Loucy (cell line): ENCODE measurements at regions not wholly inside any gene's neighbourhood (a gene's known extent, or its start where the extent isn't known, plus 50 kb on each side); places are given as distances from the start of the nearest gene placed in this dataset.

ENCODE experiments used
- H2AFZ ChIP-seq: fragments of 200-600 bp; sonication (generic); 2 replicates; pipeline ENCODE4 v1.6.0; 2016; ENCODE audit warnings: antibody characterized with exemption, mild to moderate bottlenecking, low read length, moderate library complexity
- H3F3A ChIP-seq: fragments of 200-600 bp; 2 replicates; pipeline ENCODE4 v1.6.0; 2016; ENCODE audit warnings: antibody characterized with exemption, low read depth, mild to moderate bottlenecking
- H3K27me3 ChIP-seq: fragments of 200-600 bp; sonication (generic); 2 replicates; pipeline ENCODE4 v1.6.1; 2014; ENCODE audit warnings: low read length, mild to moderate bottlenecking; ENCODE audit not compliant: insufficient read depth, poor library complexity, severe bottlenecking
- H3K36me3 ChIP-seq: fragments of 200-600 bp; sonication (generic); 2 replicates; pipeline ENCODE4 v1.6.1; 2016; ENCODE audit warnings: low read length; ENCODE audit not compliant: insufficient read depth
- H3K4me1 ChIP-seq: fragments of 200-600 bp; sonication (generic); 2 replicates; pipeline ENCODE4 v1.5.1; 2014; ENCODE audit warnings: low read length, mild to moderate bottlenecking; ENCODE audit not compliant: insufficient read depth, poor library complexity, severe bottlenecking
- H3K4me2 ChIP-seq: fragments of 200-600 bp; sonication (generic); 2 replicates; pipeline ENCODE4 v1.6.0; 2014; ENCODE audit warnings: antibody characterized with exemption, low read length, low read depth, mild to moderate bottlenecking; ENCODE audit not compliant: poor library complexity, severe bottlenecking
- H3K4me3 ChIP-seq: fragments of 200-600 bp; sonication (generic); 2 replicates; pipeline ENCODE4 v1.5.1; 2014; ENCODE audit warnings: low read length, mild to moderate bottlenecking, mixed read lengths; ENCODE audit not compliant: poor library complexity, severe bottlenecking
- H3K79me2 ChIP-seq: fragments of 200-600 bp; sonication (generic); 2 replicates; pipeline ENCODE4 v1.6.1; 2014; ENCODE audit warnings: low read length; ENCODE audit not compliant: insufficient read depth
- H3K9ac ChIP-seq: fragments of 200-600 bp; sonication (generic); 2 replicates; pipeline ENCODE4 v1.6.0; 2014; ENCODE audit warnings: mild to moderate bottlenecking, low read depth, low read length, moderate library complexity; ENCODE audit not compliant: poor library complexity, severe bottlenecking
- H3K9me2 ChIP-seq: fragments of 200-600 bp; sonication (generic); replicated peaks from 2 replicates; pipeline ENCODE4 v1.6.1; 2016; ENCODE audit warnings: low read depth, low read length, mixed read lengths
- H3K9me3 ChIP-seq: fragments of 200-600 bp; sonication (generic); 2 replicates; pipeline ENCODE4 v1.6.1; 2014; ENCODE audit warnings: mild to moderate bottlenecking, antibody characterized with exemption, low read length, low read depth; ENCODE audit not compliant: insufficient read depth
- H4K20me1 ChIP-seq: fragments of 200-600 bp; sonication (generic); 2 replicates; pipeline ENCODE4 v1.6.0; 2014; ENCODE audit warnings: antibody characterized with exemption, low read length, mild to moderate bottlenecking; ENCODE audit not compliant: insufficient read depth, poor library complexity, severe bottlenecking
- EZH2phosphoT487 ChIP-seq: fragments of 200-600 bp; IDR thresholded peaks from 2 replicates; pipeline ENCODE4 v1.6.1; 2018; ENCODE audit warnings: antibody characterized with exemption, mild to moderate bottlenecking, moderate library complexity, borderline replicate concordance
- TF ChIP-seq, protein P1 (sequence below): fragments of 200-600 bp; sonication (generic); conservative IDR thresholded peaks from 2 replicates; pipeline ENCODE4 v1.5.1; 2014; ENCODE audit warnings: mild to moderate bottlenecking, antibody characterized with exemption, low read length

DNA sequence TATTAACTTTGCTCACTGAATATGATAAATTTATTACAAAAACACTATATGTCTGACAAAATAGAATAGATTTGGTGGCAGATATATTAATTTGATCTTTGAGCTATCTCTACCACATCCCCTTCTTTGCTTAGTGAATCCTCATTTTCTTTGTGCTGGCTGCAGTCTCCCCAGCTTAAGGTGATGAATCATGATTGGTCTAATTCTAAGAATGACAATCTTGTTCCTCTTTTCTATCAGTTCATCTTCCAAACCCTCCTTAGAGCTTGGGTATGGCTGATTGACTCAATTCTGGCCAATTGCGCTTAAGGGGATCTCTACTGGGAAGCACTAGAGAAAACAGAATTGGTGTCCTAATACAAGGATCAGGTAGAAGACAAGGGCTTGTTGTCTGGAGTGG is 309.6 kb upstream of the GOLIM4 start:
- TF ChIP-seq EZH2phosphoT487: no peak
- TF ChIP-seq, protein P1, sequence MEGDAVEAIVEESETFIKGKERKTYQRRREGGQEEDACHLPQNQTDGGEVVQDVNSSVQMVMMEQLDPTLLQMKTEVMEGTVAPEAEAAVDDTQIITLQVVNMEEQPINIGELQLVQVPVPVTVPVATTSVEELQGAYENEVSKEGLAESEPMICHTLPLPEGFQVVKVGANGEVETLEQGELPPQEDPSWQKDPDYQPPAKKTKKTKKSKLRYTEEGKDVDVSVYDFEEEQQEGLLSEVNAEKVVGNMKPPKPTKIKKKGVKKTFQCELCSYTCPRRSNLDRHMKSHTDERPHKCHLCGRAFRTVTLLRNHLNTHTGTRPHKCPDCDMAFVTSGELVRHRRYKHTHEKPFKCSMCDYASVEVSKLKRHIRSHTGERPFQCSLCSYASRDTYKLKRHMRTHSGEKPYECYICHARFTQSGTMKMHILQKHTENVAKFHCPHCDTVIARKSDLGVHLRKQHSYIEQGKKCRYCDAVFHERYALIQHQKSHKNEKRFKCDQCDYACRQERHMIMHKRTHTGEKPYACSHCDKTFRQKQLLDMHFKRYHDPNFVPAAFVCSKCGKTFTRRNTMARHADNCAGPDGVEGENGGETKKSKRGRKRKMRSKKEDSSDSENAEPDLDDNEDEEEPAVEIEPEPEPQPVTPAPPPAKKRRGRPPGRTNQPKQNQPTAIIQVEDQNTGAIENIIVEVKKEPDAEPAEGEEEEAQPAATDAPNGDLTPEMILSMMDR: no peak
- H3K79me2 ChIP-seq: no peaks in the 10 kb centered on the region
- H3K4me1 ChIP-seq: no peaks in the 10 kb centered on the region

DNA sequence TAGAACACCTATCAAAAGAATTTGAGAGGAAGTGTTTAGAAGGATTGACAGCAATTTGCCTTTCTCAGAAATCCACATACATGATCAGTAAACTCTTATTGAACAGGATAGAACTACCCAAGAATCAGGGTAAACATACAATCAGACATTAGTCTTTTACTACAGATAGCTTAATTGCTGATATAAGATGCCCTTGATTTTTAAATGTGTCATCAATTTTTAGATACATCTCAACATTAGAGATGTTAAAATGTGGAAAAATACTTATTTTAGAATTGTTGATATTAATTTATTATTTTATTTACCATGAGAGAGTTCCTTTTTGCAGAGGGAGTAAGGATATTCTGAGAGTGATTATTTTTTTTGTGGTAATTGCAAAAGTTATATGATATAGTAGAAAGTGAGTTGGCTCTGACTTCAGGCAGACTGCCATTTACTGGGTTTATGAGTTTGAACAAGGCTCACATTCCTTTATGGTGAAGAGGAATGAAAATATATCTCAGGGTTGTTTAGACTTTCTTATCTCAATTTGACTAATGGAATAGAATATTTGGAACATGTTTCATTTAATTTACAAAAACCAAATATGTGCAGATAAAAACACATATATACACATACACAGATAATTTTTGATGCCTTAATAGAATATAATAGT is 302.8 kb upstream of the GOLIM4 start:
- Histone ChIP-seq H3K9ac (no peak overlapping the region), H4K20me1 (no peaks in the 10 kb centered on the region), H3K79me2 (no peaks in the 10 kb centered on the region), H3K9me2 (no peaks in the 10 kb centered on the region), H3K4me2 (no peak overlapping the region), H3K27me3 (no peaks in the 10 kb centered on the region), H3F3A (no peaks in the 10 kb centered on the region), H3K4me1 (no peaks in the 10 kb centered on the region), H3K4me3 (no peak overlapping the region), H2AFZ (no peak overlapping the region), H3K36me3 (no peaks in the 10 kb centered on the region), H3K9me3 (no peaks in the 10 kb centered on the region)
- TF ChIP-seq EZH2phosphoT487: no peak
- TF ChIP-seq, protein P1: no peak

More for the DNA sequence above, 309.6 kb upstream of the GOLIM4 start:
- Histone ChIP-seq H3K36me3 (no peaks in the 10 kb centered on the region), H3K4me2 (no peak overlapping the region), H3K9ac (no peak overlapping the region), H3K27me3 (no peaks in the 10 kb centered on the region), H3F3A (no peaks in the 10 kb centered on the region), H3K9me3 (no peaks in the 10 kb centered on the region), H4K20me1 (no peaks in the 10 kb centered on the region), H3K9me2 (no peaks in the 10 kb centered on the region), H3K4me3 (no peak overlapping the region), H2AFZ (no peak overlapping the region)

DNA sequence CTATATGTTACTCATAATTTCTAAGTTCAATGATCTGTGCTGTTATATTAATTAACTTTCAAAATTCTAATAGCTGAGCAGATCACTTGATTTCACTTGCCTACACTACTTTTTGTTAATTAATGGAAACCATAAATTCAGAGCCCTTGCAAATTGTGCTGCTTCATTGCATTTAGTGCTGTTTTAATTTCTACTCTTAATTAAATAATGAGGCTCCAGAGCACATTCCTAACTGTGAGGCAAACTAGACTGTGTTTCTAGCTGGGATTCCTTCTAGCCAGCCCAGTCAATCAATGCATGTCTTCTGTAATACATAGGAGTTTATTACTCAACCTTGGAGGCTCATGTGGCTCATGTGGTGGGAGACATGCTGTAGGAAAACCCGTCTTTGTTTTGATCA is 301.1 kb upstream of the GOLIM4 start:
- Histone ChIP-seq H3K4me3 (no peak overlapping the region), H3F3A (no peaks in the 10 kb centered on the region), H3K79me2 (no peaks in the 10 kb centered on the region), H3K4me1 (no peaks in the 10 kb centered on the region), H2AFZ (no peak overlapping the region), H3K36me3 (no peaks in the 10 kb centered on the region), H4K20me1 (no peaks in the 10 kb centered on the region), H3K9me3 (no peaks in the 10 kb centered on the region), H3K27me3 (no peaks in the 10 kb centered on the region), H3K9ac (no peak overlapping the region), H3K9me2 (no peaks in the 10 kb centered on the region), H3K4me2 (no peak overlapping the region)
- no peak for TF ChIP-seq EZH2phosphoT487
- TF ChIP-seq, protein P1: no peak
